Nephron (organoid): ENCODE measurements at regions not wholly inside any gene's neighbourhood (a gene's known extent, or its start where the extent isn't known, plus 50 kb on each side); places are given as distances from the start of the nearest gene placed in this dataset.

Experiments used
- H3K27ac Mint-ChIP-seq, 3 experiments: 2 replicates each; pipeline ENCODE4 v1.8.0; 2020; ENCODE audit warnings: mixed read lengths in 3 of 3, mild to moderate bottlenecking in 2 of 3, moderate library complexity in 1 of 3
- H3K27me3 Mint-ChIP-seq: 2 replicates; pipeline ENCODE4 v1.8.0; 2021; ENCODE audit warnings: low read depth, mild to moderate bottlenecking, moderate library complexity, mixed read lengths
- H3K36me3 Mint-ChIP-seq: 2 replicates; pipeline ENCODE4 v1.8.0; 2020; ENCODE audit warnings: low read depth, mixed read lengths
- H3K4me1 Mint-ChIP-seq: 2 replicates; pipeline ENCODE4 v1.8.0; 2020; ENCODE audit warnings: mixed read lengths
- H3K4me3 Mint-ChIP-seq, 3 experiments: 2 replicates each; pipeline ENCODE4 v1.8.0; 2020; ENCODE audit warnings: mild to moderate bottlenecking in 3 of 3, mixed read lengths in 3 of 3, moderate library complexity in 2 of 3
- H3K9me3 Mint-ChIP-seq: 2 replicates; pipeline ENCODE4 v1.8.0; 2020; ENCODE audit warnings: mixed read lengths
- TF ChIP-seq, protein P1 (sequence below), 3 experiments: fragments of 200-600 bp; sonication (generic); IDR thresholded peaks; one replicate each; pipeline ENCODE4 v1.5.0; 2021; ENCODE audit warnings: antibody characterized with exemption in 3 of 3; ENCODE audit not compliant: unreplicated experiment in 3 of 3

DNA sequence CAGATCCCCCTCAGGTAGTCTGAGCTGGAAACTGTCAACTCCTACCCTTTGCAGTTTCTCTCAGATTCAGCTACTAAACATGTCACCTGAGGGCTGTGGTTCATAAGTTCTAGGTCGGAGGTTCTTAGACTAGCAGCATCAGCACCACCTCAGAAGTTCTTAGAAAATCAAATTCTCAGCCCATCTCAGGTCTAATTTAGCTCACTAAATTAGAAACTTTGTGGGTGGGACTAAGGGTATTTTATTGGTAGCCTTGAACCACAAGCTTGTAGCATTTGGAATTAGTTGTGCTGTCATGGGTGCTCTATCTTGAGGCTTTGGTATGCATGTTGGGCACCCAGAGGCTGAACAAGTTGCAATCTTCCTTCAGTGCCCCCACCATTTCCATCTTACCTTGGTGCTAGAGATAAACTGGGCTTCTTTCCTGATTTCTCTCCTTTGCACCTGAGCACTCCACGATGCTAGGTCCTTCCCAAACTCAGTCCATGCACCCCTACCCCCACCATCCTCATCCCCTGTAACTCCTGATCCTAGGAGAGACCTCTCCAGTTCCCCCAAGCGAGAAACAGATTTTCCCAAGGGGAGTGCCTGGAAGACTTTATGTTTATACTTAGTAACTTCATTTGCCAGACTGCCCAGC is 54.2 kb downstream of the S1PR1 start:
- Mint-ChIP-seq H3K36me3 (no peaks in the 10 kb centered on the region), H3K9me3 (no peaks in the 10 kb centered on the region), H3K27me3 (no peaks in the 10 kb centered on the region), H3K4me1 (peaks cover 14% of the 10 kb centered on the region), H3K27ac (no peak overlapping the region), H3K4me3 (no peak overlapping the region)
- TF ChIP-seq, protein P1, sequence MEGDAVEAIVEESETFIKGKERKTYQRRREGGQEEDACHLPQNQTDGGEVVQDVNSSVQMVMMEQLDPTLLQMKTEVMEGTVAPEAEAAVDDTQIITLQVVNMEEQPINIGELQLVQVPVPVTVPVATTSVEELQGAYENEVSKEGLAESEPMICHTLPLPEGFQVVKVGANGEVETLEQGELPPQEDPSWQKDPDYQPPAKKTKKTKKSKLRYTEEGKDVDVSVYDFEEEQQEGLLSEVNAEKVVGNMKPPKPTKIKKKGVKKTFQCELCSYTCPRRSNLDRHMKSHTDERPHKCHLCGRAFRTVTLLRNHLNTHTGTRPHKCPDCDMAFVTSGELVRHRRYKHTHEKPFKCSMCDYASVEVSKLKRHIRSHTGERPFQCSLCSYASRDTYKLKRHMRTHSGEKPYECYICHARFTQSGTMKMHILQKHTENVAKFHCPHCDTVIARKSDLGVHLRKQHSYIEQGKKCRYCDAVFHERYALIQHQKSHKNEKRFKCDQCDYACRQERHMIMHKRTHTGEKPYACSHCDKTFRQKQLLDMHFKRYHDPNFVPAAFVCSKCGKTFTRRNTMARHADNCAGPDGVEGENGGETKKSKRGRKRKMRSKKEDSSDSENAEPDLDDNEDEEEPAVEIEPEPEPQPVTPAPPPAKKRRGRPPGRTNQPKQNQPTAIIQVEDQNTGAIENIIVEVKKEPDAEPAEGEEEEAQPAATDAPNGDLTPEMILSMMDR (IDR thresholded peaks at IDR 0.05; ENCODE audit: unreplicated experiment in 3 of 3): no peak

GRCh38 chr1:101291562-101292380 is 55.0 kb downstream of the S1PR1 start:
- TF ChIP-seq, protein P1 (IDR thresholded peaks at IDR 0.05; ENCODE audit: unreplicated experiment in 3 of 3): no peak
- H3K4me3 Mint-ChIP-seq: no peak overlapping the region
- H3K27me3 Mint-ChIP-seq: no peaks in the 10 kb centered on the region
- H3K36me3 Mint-ChIP-seq: no peaks in the 10 kb centered on the region
- H3K4me1 Mint-ChIP-seq: peaks cover 14% of the 10 kb centered on the region
- no peak overlapping the region for H3K27ac Mint-ChIP-seq
- H3K9me3 Mint-ChIP-seq: no peaks in the 10 kb centered on the region

DNA sequence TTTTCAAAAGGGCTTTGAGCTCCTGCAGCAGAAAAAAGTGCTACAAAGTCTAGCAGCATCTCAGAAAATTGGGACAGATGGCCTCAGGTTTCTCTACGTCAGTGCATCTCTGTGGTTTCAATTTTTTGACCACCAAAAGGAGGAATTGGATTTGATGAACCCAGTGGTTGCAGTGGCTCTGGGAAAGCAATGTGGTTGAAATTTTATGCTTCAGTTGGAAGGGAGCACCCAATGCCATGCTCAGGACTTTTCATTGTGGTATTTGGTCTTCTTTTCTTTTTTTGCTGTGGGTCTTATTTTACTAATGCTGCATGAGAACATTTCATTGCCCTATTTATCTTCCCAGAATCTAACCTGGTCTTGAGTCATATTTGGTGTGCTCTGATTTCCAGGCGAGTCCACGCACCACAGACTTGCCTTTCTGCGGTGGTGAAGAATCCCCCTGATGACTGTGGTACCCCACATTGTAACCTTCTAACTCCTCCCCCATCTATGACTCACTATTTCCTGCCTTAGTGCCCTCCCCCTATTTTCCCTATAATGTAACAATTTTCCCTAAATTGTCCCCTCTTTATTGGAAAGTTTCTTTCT is 56.7 kb downstream of the S1PR1 start:
- Mint-ChIP-seq H3K27me3 (no peaks in the 10 kb centered on the region), H3K9me3 (no peaks in the 10 kb centered on the region), H3K4me3 (no peak overlapping the region), H3K27ac (no peak overlapping the region), H3K4me1 (peaks cover 14% of the 10 kb centered on the region), H3K36me3 (no peaks in the 10 kb centered on the region)
- TF ChIP-seq, protein P1 (IDR thresholded peaks at IDR 0.05; ENCODE audit: unreplicated experiment in 3 of 3): no peak

GRCh38 chr1:101295209-101295608 is 58.4 kb downstream of the S1PR1 start:
- no peak overlapping the region for H3K27ac Mint-ChIP-seq

DNA sequence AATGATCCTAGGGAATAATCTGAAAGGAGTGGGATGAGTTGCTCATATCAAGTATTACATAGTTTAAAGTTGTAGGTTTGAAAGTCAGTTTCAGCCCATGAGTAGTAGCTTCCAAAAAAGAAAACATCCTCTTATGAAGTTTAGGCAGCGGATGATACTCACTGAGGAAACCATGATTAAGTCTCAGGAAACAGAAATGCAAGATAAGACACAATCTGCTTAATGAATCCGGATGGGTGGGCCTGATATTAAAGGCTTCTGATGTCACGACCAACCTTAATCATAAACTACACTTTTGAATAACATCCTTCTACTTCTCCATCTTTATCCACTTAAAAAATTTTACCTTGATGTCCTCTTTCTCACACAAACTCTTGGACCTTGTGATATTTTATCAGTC is 61.8 kb downstream of the S1PR1 start:
- TF ChIP-seq, protein P1 (IDR thresholded peaks at IDR 0.05; ENCODE audit: unreplicated experiment in 3 of 3): no peak
- Mint-ChIP-seq H3K9me3 (no peaks in the 10 kb centered on the region), H3K4me3 (no peak overlapping the region), H3K27me3 (no peaks in the 10 kb centered on the region), H3K27ac (no peak overlapping the region), H3K4me1 (peaks cover 5% of the 10 kb centered on the region), H3K36me3 (no peaks in the 10 kb centered on the region)

More at GRCh38 chr1:101295209-101295608, 58.4 kb downstream of the S1PR1 start:
- Mint-ChIP-seq H3K36me3 (no peaks in the 10 kb centered on the region), H3K9me3 (no peaks in the 10 kb centered on the region), H3K4me1 (peaks cover 14% of the 10 kb centered on the region), H3K4me3 (no peak overlapping the region), H3K27me3 (no peaks in the 10 kb centered on the region)
- TF ChIP-seq, protein P1 (IDR thresholded peaks at IDR 0.05; ENCODE audit: unreplicated experiment in 3 of 3): no peak
